ENCODE measurements at regions not wholly inside any gene's neighbourhood (a gene's known extent, or its start where the extent isn't known, plus 50 kb on each side); places are given as distances from the start of the nearest gene placed in this dataset.

GRCh38 chr22:47814474-47814873 is 1052.0 kb downstream of the TBC1D22A start:
- CTCF ChIA-PET, result no interaction called here
- Histone ChIP-seq H2AFZ (ENCODE audit: low read depth, low read length, poor library complexity, severe bottlenecking) (no peak overlapping the region), H3K9ac (ENCODE audit: low read length) (no peak overlapping the region), H4K20me1 (ENCODE audit: insufficient read depth) (no peaks in the 10 kb centered on the region), H3K27ac (ENCODE audit: low read depth, low read length) (no peak overlapping the region), H3K36me3 (ENCODE audit: control insufficient read depth in 1 of 2, insufficient read depth in 2 of 2, low read length in 2 of 2) (no peaks in the 10 kb centered on the region), H3K9me2 (ENCODE audit: insufficient read depth) (no peaks in the 10 kb centered on the region), H3K79me2 (ENCODE audit: insufficient read depth, low read length) (no peaks in the 10 kb centered on the region), H3K4me2 (ENCODE audit: low read length) (no peak overlapping the region), H3K4me1 (ENCODE audit: control insufficient read depth in 1 of 2, insufficient read depth in 2 of 2, low read length in 2 of 2) (no peaks in the 10 kb centered on the region), H3K9me3 (ENCODE audit: control insufficient read depth in 1 of 2, insufficient read depth in 1 of 2, low read depth in 1 of 2, low read length in 2 of 2) (peaks cover 0 to 8% of the 10 kb centered on the region in 2 experiments; a peak in 1 of 4 replicates), H3K27me3 (ENCODE audit: insufficient read depth, low read length) (no peaks in the 10 kb centered on the region), H3K4me3 (replicated peaks in 1 of 2; ENCODE audit: low read depth in 1 of 2, low read length in 2 of 2) (no peak overlapping the region)
- ATAC-seq (no peak), DNase-seq (ENCODE audit: low read depth, low spot score) (no peak)
- TF ChIP-seq MAX (IDR thresholded peaks at IDR 0.05), result no peak
- POLR2A ChIA-PET, result no interaction called here
- BruUV-seq (replicated peaks), result no TSS peak
- RAD21 ChIA-PET (ENCODE audit: low non-redundant PET in 1 of 2, low total read pairs in 2 of 2, uncharacterized antibody in 2 of 2, unreplicated experiment in 2 of 2), result no interaction called here
- intact Hi-C loops (cut with micrococcal nuclease), result no loop called here

GRCh38 chr22:47813661-47814060 is 1051.2 kb downstream of the TBC1D22A start:
- H3K4me2 ChIP-seq (ENCODE audit: low read length), result no peak overlapping the region
- peaks cover 0 to 8% of the 10 kb centered on the region in 2 experiments; a peak in 1 of 4 replicates for H3K9me3 ChIP-seq (ENCODE audit: control insufficient read depth in 1 of 2, insufficient read depth in 1 of 2, low read depth in 1 of 2, low read length in 2 of 2)
- no peaks in the 10 kb centered on the region for H3K9me2 ChIP-seq (ENCODE audit: insufficient read depth)
- CTCF ChIA-PET, result no interaction called here
- BruUV-seq (replicated peaks), result no TSS peak
- ATAC-seq (no peak), DNase-seq (ENCODE audit: low read depth, low spot score) (no peak)
- TF ChIP-seq, protein P1, sequence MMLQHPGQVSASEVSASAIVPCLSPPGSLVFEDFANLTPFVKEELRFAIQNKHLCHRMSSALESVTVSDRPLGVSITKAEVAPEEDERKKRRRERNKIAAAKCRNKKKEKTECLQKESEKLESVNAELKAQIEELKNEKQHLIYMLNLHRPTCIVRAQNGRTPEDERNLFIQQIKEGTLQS (IDR thresholded peaks at IDR 0.05), result no peak
- no peak for TF ChIP-seq RAD21 (IDR thresholded peaks at IDR 0.05; ENCODE audit: low read depth)
- no peak for TF ChIP-seq FOSL1 (IDR thresholded peaks at IDR 0.05; ENCODE audit: low read depth)
- TF ChIP-seq SRF (IDR thresholded peaks at IDR 0.05; ENCODE audit: low read depth), result no peak
- no peak for TF ChIP-seq MAX (IDR thresholded peaks at IDR 0.05)
- no peak for TF ChIP-seq REST (IDR thresholded peaks at IDR 0.05; ENCODE audit: low read depth)
- TF ChIP-seq SIN3A (IDR thresholded peaks at IDR 0.05; ENCODE audit: low read depth), result no peak
- TF ChIP-seq EGR1 (IDR thresholded peaks at IDR 0.05; ENCODE audit: low read depth), result no peak
- H3K4me3 ChIP-seq (replicated peaks in 1 of 2; ENCODE audit: low read depth in 1 of 2, low read length in 2 of 2), result no peak overlapping the region
- H3K36me3 ChIP-seq (ENCODE audit: control insufficient read depth in 1 of 2, insufficient read depth in 2 of 2, low read length in 2 of 2), result no peaks in the 10 kb centered on the region
- H3K27ac ChIP-seq (ENCODE audit: low read depth, low read length), result no peak overlapping the region
- H3K27me3 ChIP-seq (ENCODE audit: insufficient read depth, low read length), result no peaks in the 10 kb centered on the region
- no peaks in the 10 kb centered on the region for H3K79me2 ChIP-seq (ENCODE audit: insufficient read depth, low read length)
- no peak overlapping the region for H3K9ac ChIP-seq (ENCODE audit: low read length)
- POLR2A ChIA-PET, result no interaction called here
- no peaks in the 10 kb centered on the region for H4K20me1 ChIP-seq (ENCODE audit: insufficient read depth)
- H3K4me1 ChIP-seq (ENCODE audit: control insufficient read depth in 1 of 2, insufficient read depth in 2 of 2, low read length in 2 of 2), result no peaks in the 10 kb centered on the region
- RAD21 ChIA-PET (ENCODE audit: low non-redundant PET in 1 of 2, low total read pairs in 2 of 2, uncharacterized antibody in 2 of 2, unreplicated experiment in 2 of 2), result no interaction called here
- no peak overlapping the region for H2AFZ ChIP-seq (ENCODE audit: low read depth, low read length, poor library complexity, severe bottlenecking)
- intact Hi-C loops (cut with micrococcal nuclease), result no loop called here
